ENCODE measurements at regions not wholly inside any gene's neighbourhood (a gene's known extent, or its start where the extent isn't known, plus 50 kb on each side); places are given as distances from the start of the nearest gene placed in this dataset.

DNA sequence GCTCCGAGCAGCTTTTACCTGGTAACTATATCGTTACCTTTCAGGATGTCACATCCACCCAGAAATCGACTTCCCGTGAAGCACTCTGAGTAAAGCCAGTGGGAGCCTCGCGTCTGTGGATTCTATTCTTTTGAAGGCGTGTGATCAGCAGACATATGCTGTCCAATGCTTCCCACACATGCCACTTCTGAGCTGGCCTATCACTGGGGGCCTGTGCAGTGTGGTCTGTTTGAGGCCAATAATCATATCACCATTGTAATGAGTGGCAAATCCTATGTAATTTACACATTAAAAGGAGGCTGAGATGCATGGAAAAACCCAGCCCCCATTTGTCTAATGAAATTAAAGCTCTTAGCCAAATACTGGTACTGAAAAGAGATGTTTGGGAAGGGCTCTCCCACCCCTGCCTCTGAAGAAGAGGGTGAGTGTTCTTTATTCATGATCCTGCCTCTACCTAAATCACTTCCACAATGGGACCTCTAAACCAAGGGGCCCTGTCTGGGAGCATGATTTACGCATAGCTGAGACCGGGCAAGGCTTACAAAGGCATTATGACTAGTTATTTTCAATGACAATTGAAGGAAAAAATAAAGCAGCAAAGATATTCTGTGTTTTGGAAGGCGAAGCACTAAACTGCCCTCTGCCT is 686.8 kb downstream of the ZEB2 start:
- CTCF ChIA-PET (ENCODE audit: low intra/inter-chr PET ratio), result no interaction called here
- Histone ChIP-seq H2AFZ (ENCODE audit: low read depth, low read length) (no peak overlapping the region), H3K4me1 (replicated peaks in 1 of 2; ENCODE audit: control insufficient read depth in 2 of 2, insufficient read depth in 2 of 2, low read length in 2 of 2) (no peaks in the 10 kb centered on the region), H3K4me3 (no peak overlapping the region), H3K27ac (ENCODE audit: extremely low read depth, low read depth, low read length) (no peak overlapping the region), H3K4me2 (ENCODE audit: insufficient read depth, low read length) (no peak overlapping the region), H3K9ac (ENCODE audit: insufficient read depth in 1 of 2, low read depth in 2 of 2, low read length in 2 of 2) (no peak overlapping the region), H3K36me3 (ENCODE audit: control insufficient read depth, insufficient read depth, low read length) (no peaks in the 10 kb centered on the region), H3K27me3 (ENCODE audit: control insufficient read depth in 2 of 2, insufficient read depth in 2 of 2, low read length in 2 of 2) (no peaks in the 10 kb centered on the region; a peak in 1 of 5 replicates), H3K9me1 (ENCODE audit: control insufficient read depth, insufficient read depth, low read length) (no peaks in the 10 kb centered on the region), H4K20me1 (replicated peaks; ENCODE audit: control insufficient read depth, insufficient read depth, low read length) (no peaks in the 10 kb centered on the region), H3K9me3 (replicated peaks; ENCODE audit: control insufficient read depth, insufficient read depth, low read depth, low read length) (no peaks in the 10 kb centered on the region), H3K79me2 (ENCODE audit: control insufficient read depth, insufficient read depth, low read length) (no peaks in the 10 kb centered on the region)
- in situ Hi-C loops (cut with MboI), result no loop called here
- POLR2A ChIA-PET, result no interaction called here
- ATAC-seq (no peak), DNase-seq (ENCODE audit: extremely low read depth in 1 of 4, low spot score in 3 of 4) (no peak), FAIRE-seq (no peak)
- no TSS peak for BruUV-seq (replicated peaks)
- WGBS (ENCODE audit: insufficient coverage, low coverage, missing lambda C conversion rate), result 24% methylated on average over 10 of the region's 10 CpGs
- intact Hi-C loops (cut with micrococcal nuclease), result no loop called here
- TF ChIP-seq SETDB1 (IDR thresholded peaks at IDR 0.05; ENCODE audit: low read length) (no peak), ZNF23 (CRISPR knock-in tag; IDR thresholded peaks at IDR 0.05) (no peak), MCM7 (IDR thresholded peaks at IDR 0.05) (no peak), NELFE (IDR thresholded peaks at IDR 0.05; ENCODE audit: insufficient read depth, insufficient read length) (no peak), ZNF184 (CRISPR knock-in tag; IDR thresholded peaks at IDR 0.05) (no peak), TARDBP (IDR thresholded peaks at IDR 0.05) (no peak), TSC22D4 (tag; IDR thresholded peaks at IDR 0.05) (no peak), NUFIP1 (IDR thresholded peaks at IDR 0.05; ENCODE audit: partially characterized antibody) (no peak), NRF1 (conservative IDR thresholded peaks at IDR 0.05 in 1 of 2, IDR thresholded peaks at IDR 0.05 in 1 of 2) (no peak), CEBPG (CRISPR knock-in tag; IDR thresholded peaks at IDR 0.05) (no peak), CEBPG (tag; conservative IDR thresholded peaks at IDR 0.05 in 1 of 2, IDR thresholded peaks at IDR 0.05 in 1 of 2) (no peak), JUND (IDR thresholded peaks at IDR 0.05; ENCODE audit: borderline replicate concordance, low read depth, low read length) (no peak), JUND (tag; IDR thresholded peaks at IDR 0.05; ENCODE audit: borderline replicate concordance, low read depth, low read length) (no peak), KLF1 (tag; IDR thresholded peaks at IDR 0.05) (no peak), PTTG1 (tag; IDR thresholded peaks at IDR 0.05; ENCODE audit: low read depth) (no peak), ARNT (IDR thresholded peaks at IDR 0.05) (no peak)
- TF ChIP-seq, protein P1, sequence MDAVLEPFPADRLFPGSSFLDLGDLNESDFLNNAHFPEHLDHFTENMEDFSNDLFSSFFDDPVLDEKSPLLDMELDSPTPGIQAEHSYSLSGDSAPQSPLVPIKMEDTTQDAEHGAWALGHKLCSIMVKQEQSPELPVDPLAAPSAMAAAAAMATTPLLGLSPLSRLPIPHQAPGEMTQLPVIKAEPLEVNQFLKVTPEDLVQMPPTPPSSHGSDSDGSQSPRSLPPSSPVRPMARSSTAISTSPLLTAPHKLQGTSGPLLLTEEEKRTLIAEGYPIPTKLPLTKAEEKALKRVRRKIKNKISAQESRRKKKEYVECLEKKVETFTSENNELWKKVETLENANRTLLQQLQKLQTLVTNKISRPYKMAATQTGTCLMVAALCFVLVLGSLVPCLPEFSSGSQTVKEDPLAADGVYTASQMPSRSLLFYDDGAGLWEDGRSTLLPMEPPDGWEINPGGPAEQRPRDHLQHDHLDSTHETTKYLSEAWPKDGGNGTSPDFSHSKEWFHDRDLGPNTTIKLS (IDR thresholded peaks at IDR 0.05; ENCODE audit: borderline replicate concordance, low read depth), result no peak
